Mucosa of rectum (tissue), 2 donors: ENCODE measurements at regions not wholly inside any gene's neighbourhood (a gene's known extent, or its start where the extent isn't known, plus 50 kb on each side); places are given as distances from the start of the nearest gene placed in this dataset.

Experiments used
- H3K27ac ChIP-seq, 2 donors: one replicate each; pipeline ENCODE4 v1.7.0; 2013; ENCODE audit warnings: inconsistent platforms in 2 of 2, low read depth in 2 of 2, low read length in 2 of 2
- H3K27me3 ChIP-seq, 2 donors: one replicate each; pipeline ENCODE4 v1.7.0; 2013; ENCODE audit warnings: low read length in 2 of 2; ENCODE audit not compliant: control insufficient read depth in 2 of 2, insufficient read depth in 2 of 2
- H3K36me3 ChIP-seq, 2 donors: one replicate each; pipeline ENCODE4 v1.7.0; 2013; ENCODE audit warnings: low read length in 2 of 2; ENCODE audit not compliant: control insufficient read depth in 2 of 2, insufficient read depth in 2 of 2
- H3K4me1 ChIP-seq, 2 donors: one replicate each; pipeline ENCODE4 v1.7.0; 2013; ENCODE audit warnings: low read length in 2 of 2, mild to moderate bottlenecking in 1 of 2; ENCODE audit not compliant: control insufficient read depth in 2 of 2, insufficient read depth in 2 of 2
- H3K4me3 ChIP-seq, 2 donors: one replicate each; pipeline ENCODE4 v1.7.0; 2013; ENCODE audit warnings: low read length in 2 of 2
- H3K9ac ChIP-seq, 2 donors: one replicate each; pipeline ENCODE4 v1.7.0; 2013; ENCODE audit warnings: low read length in 2 of 2, low read depth in 1 of 2, mild to moderate bottlenecking in 1 of 2
- H3K9me3 ChIP-seq, 2 donors: one replicate each; pipeline ENCODE4 v1.7.0; 2013; ENCODE audit warnings: low read length in 2 of 2; ENCODE audit not compliant: control insufficient read depth in 2 of 2
- donor health status: healthy.
- donor health status: Normal muscosa, but diverticular disease.

GRCh38 chr17:68665373-68665772, 64.2 kb upstream of the FAM20A start:
- H3K27me3 ChIP-seq: no peaks in the 10 kb centered on the region
- no peaks in the 10 kb centered on the region for H3K36me3 ChIP-seq
- H3K9ac ChIP-seq: no peak overlapping the region
- no peak overlapping the region for H3K4me3 ChIP-seq
- no peak overlapping the region for H3K27ac ChIP-seq
- no peaks in the 10 kb centered on the region for H3K4me1 ChIP-seq
- no peaks in the 10 kb centered on the region for H3K9me3 ChIP-seq

GRCh38 chr17:68662479-68662878, 61.3 kb upstream of the FAM20A start:
- Histone ChIP-seq H3K4me3 (no peak overlapping the region), H3K36me3 (no peaks in the 10 kb centered on the region), H3K4me1 (no peaks in the 10 kb centered on the region), H3K27ac (no peak overlapping the region), H3K9ac (no peak overlapping the region), H3K9me3 (no peaks in the 10 kb centered on the region), H3K27me3 (no peaks in the 10 kb centered on the region)

- H3K4me3 ChIP-seq: no peak overlapping the region
- H3K27me3 ChIP-seq: no peaks in the 10 kb centered on the region
- H3K36me3 ChIP-seq: no peaks in the 10 kb centered on the region
- no peaks in the 10 kb centered on the region for H3K4me1 ChIP-seq
- no peak overlapping the region for H3K27ac ChIP-seq
- no peaks in the 10 kb centered on the region for H3K9me3 ChIP-seq
- no peak overlapping the region for H3K9ac ChIP-seq
Observed at GRCh38 chr17:68662037-68662432, 60.9 kb upstream of the FAM20A start.

- no peaks in the 10 kb centered on the region for H3K36me3 ChIP-seq
- no peaks in the 10 kb centered on the region for H3K27me3 ChIP-seq
- H3K9me3 ChIP-seq: no peaks in the 10 kb centered on the region
- no peak overlapping the region for H3K27ac ChIP-seq
- H3K4me3 ChIP-seq: no peak overlapping the region
- no peak overlapping the region for H3K9ac ChIP-seq
- H3K4me1 ChIP-seq: no peaks in the 10 kb centered on the region
Observed at GRCh38 chr17:68661265-68662036, 60.3 kb upstream of the FAM20A start.

GRCh38 chr17:68660302-68660701, 59.1 kb upstream of the FAM20A start:
- Histone ChIP-seq H3K27ac (no peak overlapping the region), H3K4me1 (no peaks in the 10 kb centered on the region), H3K36me3 (no peaks in the 10 kb centered on the region), H3K9me3 (no peaks in the 10 kb centered on the region), H3K4me3 (no peak overlapping the region), H3K9ac (no peak overlapping the region), H3K27me3 (no peaks in the 10 kb centered on the region)

- no peaks in the 10 kb centered on the region for H3K27me3 ChIP-seq
- H3K9ac ChIP-seq: no peak overlapping the region
- H3K27ac ChIP-seq: no peak overlapping the region
- no peaks in the 10 kb centered on the region for H3K4me1 ChIP-seq
- H3K36me3 ChIP-seq: no peaks in the 10 kb centered on the region
- no peaks in the 10 kb centered on the region for H3K9me3 ChIP-seq
- no peak overlapping the region for H3K4me3 ChIP-seq
Observed at GRCh38 chr17:68658999-68659780, 58.0 kb upstream of the FAM20A start.

GRCh38 chr17:68657576-68657975, 56.4 kb upstream of the FAM20A start:
- no peaks in the 10 kb centered on the region for H3K36me3 ChIP-seq
- no peaks in the 10 kb centered on the region for H3K4me1 ChIP-seq
- no peak overlapping the region for H3K27ac ChIP-seq
- no peak overlapping the region for H3K9ac ChIP-seq
- H3K27me3 ChIP-seq: no peaks in the 10 kb centered on the region
- no peaks in the 10 kb centered on the region for H3K9me3 ChIP-seq
- no peak overlapping the region for H3K4me3 ChIP-seq

- Histone ChIP-seq H3K36me3 (no peaks in the 10 kb centered on the region), H3K9me3 (no peaks in the 10 kb centered on the region), H3K27ac (no peak overlapping the region), H3K4me1 (no peaks in the 10 kb centered on the region), H3K27me3 (no peaks in the 10 kb centered on the region), H3K4me3 (no peak overlapping the region), H3K9ac (no peak overlapping the region)
Observed at GRCh38 chr17:68657166-68657565, 56.0 kb upstream of the FAM20A start.

- Histone ChIP-seq H3K9ac (no peak overlapping the region), H3K9me3 (no peaks in the 10 kb centered on the region), H3K4me1 (no peaks in the 10 kb centered on the region), H3K36me3 (no peaks in the 10 kb centered on the region), H3K4me3 (no peak overlapping the region), H3K27ac (no peak overlapping the region), H3K27me3 (no peaks in the 10 kb centered on the region)
Observed at GRCh38 chr17:68656666-68657065, 55.5 kb upstream of the FAM20A start.
